Smooth muscle cell (in vitro differentiated cells): ENCODE measurements at regions not wholly inside any gene's neighbourhood (a gene's known extent, or its start where the extent isn't known, plus 50 kb on each side); places are given as distances from the start of the nearest gene placed in this dataset.
A peak's percentile ranks its signal among the peaks of the same experiment; 100 is the strongest.

Experiments used
- DNase-seq: peaks from one replicate; lab custom pipeline; 2025; ENCODE audit not compliant: unreplicated experiment; lab: John Stamatoyannopoulos, UW
- H2AFZ ChIP-seq: fragments of 200-600 bp; sonication (generic); 2 replicates; pipeline ENCODE4 v1.6.0; 2016; ENCODE audit warnings: antibody characterized with exemption, low read depth, mild to moderate bottlenecking
- H3F3A ChIP-seq: fragments of 200-600 bp; sonication (generic); 2 replicates; pipeline ENCODE4 v1.6.0; 2017; ENCODE audit warnings: antibody characterized with exemption, low read depth
- H3K27ac ChIP-seq: fragments of 200-600 bp; sonication (generic); 2 replicates; pipeline ENCODE4 v1.5.1; 2016; ENCODE audit warnings: low read depth, mild to moderate bottlenecking
- H3K27me3 ChIP-seq: fragments of 200-600 bp; sonication (generic); 2 replicates; pipeline ENCODE4 v1.6.1; 2016; ENCODE audit warnings: low read depth, mild to moderate bottlenecking
- H3K36me3 ChIP-seq: fragments of 200-600 bp; sonication (generic); 2 replicates; pipeline ENCODE4 v1.5.1; 2016; ENCODE audit warnings: low read depth
- H3K4me1 ChIP-seq: fragments of 200-600 bp; sonication (generic); 2 replicates; pipeline ENCODE4 v1.5.1; 2016; ENCODE audit warnings: low read depth
- H3K4me2 ChIP-seq: fragments of 200-600 bp; sonication (generic); 2 replicates; pipeline ENCODE4 v1.6.0; 2016; ENCODE audit warnings: mild to moderate bottlenecking
- H3K4me3 ChIP-seq: fragments of 200-600 bp; sonication (generic); 2 replicates; pipeline ENCODE4 v1.5.1; 2016; ENCODE audit warnings: mild to moderate bottlenecking
- H3K79me2 ChIP-seq: fragments of 200-600 bp; sonication (generic); 2 replicates; pipeline ENCODE4 v1.6.0; 2016; ENCODE audit warnings: low read depth, mild to moderate bottlenecking
- H3K9ac ChIP-seq: fragments of 200-600 bp; sonication (generic); 2 replicates; pipeline ENCODE4 v1.6.0; 2016; ENCODE audit warnings: low read depth
- H3K9me3 ChIP-seq: fragments of 200-600 bp; sonication (generic); replicated peaks from 2 replicates; pipeline ENCODE4 v1.5.1; 2016; ENCODE audit warnings: low read depth
- H4K20me1 ChIP-seq: fragments of 200-600 bp; sonication (generic); 2 replicates; pipeline ENCODE4 v1.6.0; 2016; ENCODE audit warnings: low read depth
- CTCF ChIP-seq: fragments of 200-600 bp; sonication (generic); IDR thresholded peaks from 2 replicates; pipeline ENCODE4 v1.5.1; 2017; ENCODE audit warnings: borderline replicate concordance, mild to moderate bottlenecking, antibody characterized with exemption; ENCODE audit not compliant: insufficient read depth, poor library complexity, severe bottlenecking
- WGBS: methylation state at CpG from one replicate; pipeline ENCODE4 v1.1.7; 2016; ENCODE audit warnings: low lambda C conversion rate; 5-methylcytosine and 5-hydroxymethylcytosine counted together

- Histone ChIP-seq H3K79me2 (no peaks in the 10 kb centered on the region), H3K4me1 (no peaks in the 10 kb centered on the region), H4K20me1 (no peaks in the 10 kb centered on the region), H3K4me2 (no peak overlapping the region), H3F3A (no peaks in the 10 kb centered on the region), H3K9me3 (no peaks in the 10 kb centered on the region), H3K9ac (no peak overlapping the region), H3K36me3 (no peaks in the 10 kb centered on the region), H2AFZ (no peak overlapping the region), H3K4me3 (no peak overlapping the region), H3K27ac (no peak overlapping the region), H3K27me3 (no peaks in the 10 kb centered on the region)
- TF ChIP-seq CTCF: no peak
- 77% methylated on average over 2 of the region's 2 CpGs for WGBS
- DNase-seq: no peak
Measured at GRCh38 chr16:13314633-13315032, 413.2 kb downstream of the SHISA9 start.

- no peaks in the 10 kb centered on the region for H3F3A ChIP-seq
- no peaks in the 10 kb centered on the region for H3K4me1 ChIP-seq
- H3K4me2 ChIP-seq: no peak overlapping the region
- no peak overlapping the region for H3K4me3 ChIP-seq
- no peak overlapping the region for H3K9ac ChIP-seq
- no peak overlapping the region for H2AFZ ChIP-seq
- no peak overlapping the region for H3K27ac ChIP-seq
- H4K20me1 ChIP-seq: no peaks in the 10 kb centered on the region
- no peak for TF ChIP-seq CTCF
- no peaks in the 10 kb centered on the region for H3K36me3 ChIP-seq
- H3K27me3 ChIP-seq: no peaks in the 10 kb centered on the region
- no peak for DNase-seq
- H3K79me2 ChIP-seq: no peaks in the 10 kb centered on the region
- WGBS: 74% methylated on average over 5 of the region's 5 CpGs
- no peaks in the 10 kb centered on the region for H3K9me3 ChIP-seq
Measured at GRCh38 chr16:13315642-13316427, 414.4 kb downstream of the SHISA9 start.

- no peaks in the 10 kb centered on the region for H3K27me3 ChIP-seq
- no peaks in the 10 kb centered on the region for H3K79me2 ChIP-seq
- H3K9ac ChIP-seq: no peak overlapping the region
- H3K4me2 ChIP-seq: no peak overlapping the region
- no peak for DNase-seq
- no peaks in the 10 kb centered on the region for H4K20me1 ChIP-seq
- H3K27ac ChIP-seq: no peak overlapping the region
- H3K9me3 ChIP-seq: no peaks in the 10 kb centered on the region
- no peaks in the 10 kb centered on the region for H3K36me3 ChIP-seq
- H3K4me1 ChIP-seq: no peaks in the 10 kb centered on the region
- H3K4me3 ChIP-seq: no peak overlapping the region
- WGBS: 59% methylated on average over 2 of the region's 2 CpGs
- no peaks in the 10 kb centered on the region for H3F3A ChIP-seq
- no peak for TF ChIP-seq CTCF
- H2AFZ ChIP-seq: peak overlapping the region; percentile 42
Measured at GRCh38 chr16:13322336-13322735, 420.9 kb downstream of the SHISA9 start.

GRCh38 chr16:13324851-13325250, 423.5 kb downstream of the SHISA9 start:
- no peak overlapping the region for H3K9ac ChIP-seq
- no peaks in the 10 kb centered on the region for H3F3A ChIP-seq
- no peaks in the 10 kb centered on the region for H3K79me2 ChIP-seq
- H3K4me2 ChIP-seq: no peak overlapping the region
- no peaks in the 10 kb centered on the region for H3K27me3 ChIP-seq
- no peak for DNase-seq
- H3K4me1 ChIP-seq: no peaks in the 10 kb centered on the region
- H3K9me3 ChIP-seq: no peaks in the 10 kb centered on the region
- WGBS: 54% methylated on average over 2 of the region's 2 CpGs
- no peaks in the 10 kb centered on the region for H4K20me1 ChIP-seq
- H3K4me3 ChIP-seq: no peak overlapping the region
- H2AFZ ChIP-seq: no peak overlapping the region
- no peaks in the 10 kb centered on the region for H3K36me3 ChIP-seq
- TF ChIP-seq CTCF: no peak
- no peak overlapping the region for H3K27ac ChIP-seq
